Nucleus accumbens (tissue), 56 donors: ENCODE measurements at regions not wholly inside any gene's neighbourhood (a gene's known extent, or its start where the extent isn't known, plus 50 kb on each side); places are given as distances from the start of the nearest gene placed in this dataset.

ENCODE experiments used
- DNase-seq, 56 donors: peaks; one replicate each; lab custom pipeline; 2025; lab: John Stamatoyannopoulos, UW

GRCh38 chr15:47500842-47501241, 216.5 kb upstream of the SEMA6D start:
- no peak for DNase-seq

GRCh38 chr15:47502041-47502440, 215.3 kb upstream of the SEMA6D start:
- no peak for DNase-seq

- peak in 2 of 56 donors; percentile 5 to 14 for DNase-seq
These were observed 213.4 kb upstream of the SEMA6D start for GRCh38 chr15:47503876-47504275.

- DNase-seq: peak in 7 of 56 donors; percentile 1 to 44 (median 9)
These were observed 212.6 kb upstream of the SEMA6D start for GRCh38 chr15:47504624-47505256.

GRCh38 chr15:47505712-47506328, 211.5 kb upstream of the SEMA6D start:
- DNase-seq: peak in 16 of 56 donors; percentile 1 to 43 (median 10)

- DNase-seq: no peak
These were observed 210.8 kb upstream of the SEMA6D start for GRCh38 chr15:47506329-47507100.

- DNase-seq: peak in 5 of 56 donors; percentile 1 to 19 (median 5)
These were observed 209.9 kb upstream of the SEMA6D start for GRCh38 chr15:47507221-47507985.

GRCh38 chr15:47511261-47511660, 206.0 kb upstream of the SEMA6D start:
- no peak for DNase-seq

- no peak for DNase-seq
These were observed 203.8 kb upstream of the SEMA6D start for GRCh38 chr15:47513471-47513870.

GRCh38 chr15:47514200-47514652, 203.1 kb upstream of the SEMA6D start:
- DNase-seq: no peak

- DNase-seq: no peak
These were observed 200.7 kb upstream of the SEMA6D start for GRCh38 chr15:47516558-47516957.

- DNase-seq: no peak
These were observed 200.3 kb upstream of the SEMA6D start for GRCh38 chr15:47516972-47517371.

- DNase-seq: no peak
These were observed 199.6 kb upstream of the SEMA6D start for GRCh38 chr15:47517737-47518136.

- DNase-seq: no peak
These were observed 193.4 kb upstream of the SEMA6D start for GRCh38 chr15:47523681-47524475.

GRCh38 chr15:47529241-47529640, 188.1 kb upstream of the SEMA6D start:
- DNase-seq: no peak

- no peak for DNase-seq
These were observed 182.6 kb upstream of the SEMA6D start for GRCh38 chr15:47534673-47535072.

- DNase-seq: no peak
These were observed 175.7 kb upstream of the SEMA6D start for GRCh38 chr15:47541562-47541961.

GRCh38 chr15:47542312-47542989, 174.9 kb upstream of the SEMA6D start:
- DNase-seq: no peak

GRCh38 chr15:47548231-47548630, 169.1 kb upstream of the SEMA6D start:
- DNase-seq: no peak
